Ammon's horn (tissue), 1 donor: ENCODE measurements at regions not wholly inside any gene's neighbourhood (a gene's known extent, or its start where the extent isn't known, plus 50 kb on each side); places are given as distances from the start of the nearest gene placed in this dataset.

Source experiments
- DNase-seq: peaks from one replicate; pipeline ENCODE4 v3.0.0-alpha.2; 2016; ENCODE audit warnings: low spot score

GRCh38 chr2:14910654-14911053, 278.1 kb downstream of the LRATD1 start:
- no peak for DNase-seq

GRCh38 chr2:14915983-14916382, 283.5 kb downstream of the LRATD1 start:
- DNase-seq, result no peak

- DNase-seq, result no peak
Observed at GRCh38 chr2:14923820-14924580, 291.5 kb downstream of the LRATD1 start.

- DNase-seq, result no peak
Observed at GRCh38 chr2:14925471-14925870, 293.0 kb downstream of the LRATD1 start.

- DNase-seq, result no peak
Observed at GRCh38 chr2:14927021-14927564, 294.6 kb downstream of the LRATD1 start.

GRCh38 chr2:14928056-14928455, 295.5 kb downstream of the LRATD1 start:
- DNase-seq, result no peak

- DNase-seq, result no peak
Observed at GRCh38 chr2:14930441-14930840, 297.9 kb downstream of the LRATD1 start.

GRCh38 chr2:14932285-14932684, 299.8 kb downstream of the LRATD1 start:
- no peak for DNase-seq

GRCh38 chr2:14933753-14934152, 301.2 kb downstream of the LRATD1 start:
- DNase-seq, result no peak

GRCh38 chr2:14936426-14936825, 303.9 kb downstream of the LRATD1 start:
- no peak for DNase-seq

GRCh38 chr2:14937336-14937735, 304.8 kb downstream of the LRATD1 start:
- no peak for DNase-seq

- peak; percentile 60 for DNase-seq
Observed at GRCh38 chr2:14941151-14941631, 308.7 kb downstream of the LRATD1 start.

GRCh38 chr2:14942987-14943386, 310.5 kb downstream of the LRATD1 start:
- no peak for DNase-seq

- DNase-seq, result no peak
Observed at GRCh38 chr2:14944562-14945346, 312.2 kb downstream of the LRATD1 start.

GRCh38 chr2:14951569-14952285, 319.2 kb downstream of the LRATD1 start:
- DNase-seq, result no peak

GRCh38 chr2:14952400-14952963, 320.0 kb downstream of the LRATD1 start:
- DNase-seq, result no peak

- no peak for DNase-seq
Observed at GRCh38 chr2:14960686-14961324, 328.3 kb downstream of the LRATD1 start.

GRCh38 chr2:14967729-14968128, 335.2 kb downstream of the LRATD1 start:
- no peak for DNase-seq

- peak; percentile 46 for DNase-seq
Observed at GRCh38 chr2:14975381-14975780, 342.9 kb downstream of the LRATD1 start.

GRCh38 chr2:14977021-14977420, 344.5 kb downstream of the LRATD1 start:
- no peak for DNase-seq

- no peak for DNase-seq
Observed at GRCh38 chr2:14978845-14979244, 346.3 kb downstream of the LRATD1 start.
